H9 (cell line): ENCODE measurements at regions not wholly inside any gene's neighbourhood (a gene's known extent, or its start where the extent isn't known, plus 50 kb on each side); places are given as distances from the start of the nearest gene placed in this dataset.

ENCODE experiments used
- DNase-seq: peaks from one replicate; pipeline ENCODE4 v3.0.0-alpha.2; 2017
- H2AFZ ChIP-seq: one replicate; pipeline ENCODE4 v1.6.1; 2013; ENCODE audit warnings: mild to moderate bottlenecking, low read length, control low read depth, moderate library complexity
- H2AK5ac ChIP-seq: 2 replicates; pipeline ENCODE4 v1.6.1; 2013; ENCODE audit warnings: low read length, control low read depth, mixed read lengths; ENCODE audit not compliant: insufficient read length
- H2BK120ac ChIP-seq: one replicate; pipeline ENCODE4 v1.6.1; 2013; ENCODE audit warnings: low read depth, mild to moderate bottlenecking, low read length, control low read depth, inconsistent platforms; ENCODE audit not compliant: poor library complexity, severe bottlenecking
- H2BK12ac ChIP-seq: 2 replicates; pipeline ENCODE4 v1.6.1; 2013; ENCODE audit warnings: low read length, control low read depth, mixed read lengths, low read depth; ENCODE audit not compliant: insufficient read length
- H2BK15ac ChIP-seq: 2 replicates; pipeline ENCODE4 v1.6.1; 2013; ENCODE audit warnings: low read depth, low read length, control low read depth
- H2BK20ac ChIP-seq: one replicate; pipeline ENCODE4 v1.6.1; 2013; ENCODE audit warnings: low read depth, mild to moderate bottlenecking, low read length, control low read depth, inconsistent platforms; ENCODE audit not compliant: poor library complexity, severe bottlenecking
- H2BK5ac ChIP-seq: 2 replicates; pipeline ENCODE4 v1.6.1; 2013; ENCODE audit warnings: low read length, control low read depth, mixed read lengths; ENCODE audit not compliant: insufficient read length
- H3K14ac ChIP-seq: 2 replicates; pipeline ENCODE4 v1.6.1; 2013; ENCODE audit warnings: low read length, control low read depth; ENCODE audit not compliant: insufficient read depth
- H3K18ac ChIP-seq: 2 replicates; pipeline ENCODE4 v1.6.1; 2013; ENCODE audit warnings: low read depth, mild to moderate bottlenecking, mixed read lengths, low read length, control low read depth; ENCODE audit not compliant: insufficient read length
- H3K23ac ChIP-seq: 2 replicates; pipeline ENCODE4 v1.6.1; 2013; ENCODE audit warnings: low read length, control low read depth, mixed read lengths, low read depth; ENCODE audit not compliant: insufficient read length
- H3K23me2 ChIP-seq: 2 replicates; pipeline ENCODE4 v1.6.1; 2013; ENCODE audit warnings: low read depth, mild to moderate bottlenecking, mixed read lengths, low read length, control low read depth; ENCODE audit not compliant: insufficient read length, poor library complexity, severe bottlenecking
- H3K27ac ChIP-seq: 2 replicates; pipeline ENCODE4 v1.5.1; 2013; ENCODE audit warnings: low read length, control low read depth, mixed read lengths, low read depth; ENCODE audit not compliant: insufficient read length
- H3K27me3 ChIP-seq: 2 replicates; pipeline ENCODE4 v1.6.1; 2013; ENCODE audit warnings: low read length, control low read depth, inconsistent platforms; ENCODE audit not compliant: insufficient read depth
- H3K4ac ChIP-seq: 2 replicates; pipeline ENCODE4 v1.6.1; 2013; ENCODE audit warnings: low read depth, mild to moderate bottlenecking, control low read depth, inconsistent platforms, low read length, moderate library complexity
- H3K4me1 ChIP-seq: 2 replicates; pipeline ENCODE4 v1.6.1; 2013; ENCODE audit warnings: low read length, control low read depth, inconsistent platforms; ENCODE audit not compliant: insufficient read depth
- H3K4me2 ChIP-seq: 2 replicates; pipeline ENCODE4 v1.6.1; 2013; ENCODE audit warnings: low read length, control low read depth, mixed read lengths; ENCODE audit not compliant: insufficient read length, insufficient read depth
- H3K56ac ChIP-seq: 2 replicates; pipeline ENCODE4 v1.6.1; 2013; ENCODE audit warnings: low read depth, mild to moderate bottlenecking, mixed read lengths, low read length, control low read depth; ENCODE audit not compliant: insufficient read length
- H3K79me1 ChIP-seq: 2 replicates; pipeline ENCODE4 v1.6.1; 2013; ENCODE audit warnings: low read depth, mild to moderate bottlenecking, moderate library complexity, low read length, control low read depth, inconsistent platforms; ENCODE audit not compliant: insufficient read depth, poor library complexity, severe bottlenecking
- H3K79me2 ChIP-seq: 2 replicates; pipeline ENCODE4 v1.6.1; 2013; ENCODE audit warnings: low read length, control low read depth, inconsistent platforms; ENCODE audit not compliant: insufficient read depth
- H3K9ac ChIP-seq: 2 replicates; pipeline ENCODE4 v1.6.1; 2013; ENCODE audit warnings: low read length, control low read depth, mixed read lengths; ENCODE audit not compliant: insufficient read length; ENCODE audit errors: extremely low read depth
- H3K9me3 ChIP-seq: one replicate; pipeline ENCODE4 v1.6.1; 2013; ENCODE audit warnings: low read depth, low read length, inconsistent platforms; ENCODE audit not compliant: control insufficient read depth
- H3T11ph ChIP-seq: one replicate; pipeline ENCODE4 v1.6.1; 2013; ENCODE audit warnings: mild to moderate bottlenecking, low read length, control low read depth, inconsistent platforms
- H4K20me1 ChIP-seq: one replicate; pipeline ENCODE4 v1.6.1; 2013; ENCODE audit not compliant: control insufficient read depth, insufficient read length, insufficient read depth
- H4K5ac ChIP-seq: 2 replicates; pipeline ENCODE4 v1.6.1; 2013; ENCODE audit warnings: low read depth, mild to moderate bottlenecking, mixed read lengths, low read length, control low read depth; ENCODE audit not compliant: insufficient read length
- H4K8ac ChIP-seq: replicated peaks from 2 replicates; pipeline ENCODE4 v1.6.1; 2013; ENCODE audit warnings: low read length, control low read depth, mixed read lengths, low read depth; ENCODE audit not compliant: insufficient read length
- H4K91ac ChIP-seq: 2 replicates; pipeline ENCODE4 v1.6.1; 2013; ENCODE audit warnings: low read depth, mild to moderate bottlenecking, moderate library complexity, mixed read lengths, low read length, control low read depth; ENCODE audit not compliant: insufficient read length
- H3K27ac Mint-ChIP-seq, 3 experiments: 2 replicates in 2 of 3; 3 replicates in 1 of 3; pipeline ENCODE4 v1.8.0; 2020 to 2021; ENCODE audit warnings: mixed read lengths in 3 of 3, mild to moderate bottlenecking in 1 of 3, moderate library complexity in 1 of 3
- H3K27me3 Mint-ChIP-seq: 2 replicates; pipeline ENCODE4 v1.8.0; 2021; ENCODE audit warnings: low read depth, mild to moderate bottlenecking, moderate library complexity, mixed read lengths
- H3K36me3 Mint-ChIP-seq, 3 experiments: 2 replicates in 2 of 3; 3 replicates in 1 of 3; pipeline ENCODE4 v1.8.0; 2020 to 2021; ENCODE audit warnings: low read depth in 3 of 3, mixed read lengths in 3 of 3; ENCODE audit not compliant: insufficient read depth in 1 of 3
- H3K4me1 Mint-ChIP-seq, 2 experiments: 2 replicates each; pipeline ENCODE4 v1.8.0; 2020; ENCODE audit warnings: mixed read lengths in 2 of 2
- H3K4me3 Mint-ChIP-seq, 2 experiments: 2 replicates in 1 of 2; 3 replicates in 1 of 2; pipeline ENCODE4 v1.8.0; 2020 to 2021; ENCODE audit warnings: mild to moderate bottlenecking in 2 of 2, mixed read lengths in 2 of 2, moderate library complexity in 1 of 2
- H3K9me3 Mint-ChIP-seq, 2 experiments: 2 replicates in 1 of 2; 3 replicates in 1 of 2; pipeline ENCODE4 v1.8.0; 2020; ENCODE audit warnings: mild to moderate bottlenecking in 2 of 2, mixed read lengths in 2 of 2, moderate library complexity in 1 of 2
- WGBS: extraction: QIAGEN DNeasy Blood & Tissue Kit; methylation state at CpG from one replicate; pipeline ENCODE4 v1.1.7; 2013; ENCODE audit warnings: missing lambda C conversion rate, low lambda C conversion rate, mixed read lengths; ENCODE audit not compliant: insufficient read length; ENCODE audit errors: extremely low coverage; 5-methylcytosine and 5-hydroxymethylcytosine counted together
- TF ChIP-seq, protein P1 (sequence below): fragments of 200-600 bp; sonication (generic); conservative IDR thresholded peaks from 3 replicates; pipeline ENCODE4 v1.8.0; 2021; ENCODE audit warnings: antibody characterized with exemption, mild to moderate bottlenecking

DNA sequence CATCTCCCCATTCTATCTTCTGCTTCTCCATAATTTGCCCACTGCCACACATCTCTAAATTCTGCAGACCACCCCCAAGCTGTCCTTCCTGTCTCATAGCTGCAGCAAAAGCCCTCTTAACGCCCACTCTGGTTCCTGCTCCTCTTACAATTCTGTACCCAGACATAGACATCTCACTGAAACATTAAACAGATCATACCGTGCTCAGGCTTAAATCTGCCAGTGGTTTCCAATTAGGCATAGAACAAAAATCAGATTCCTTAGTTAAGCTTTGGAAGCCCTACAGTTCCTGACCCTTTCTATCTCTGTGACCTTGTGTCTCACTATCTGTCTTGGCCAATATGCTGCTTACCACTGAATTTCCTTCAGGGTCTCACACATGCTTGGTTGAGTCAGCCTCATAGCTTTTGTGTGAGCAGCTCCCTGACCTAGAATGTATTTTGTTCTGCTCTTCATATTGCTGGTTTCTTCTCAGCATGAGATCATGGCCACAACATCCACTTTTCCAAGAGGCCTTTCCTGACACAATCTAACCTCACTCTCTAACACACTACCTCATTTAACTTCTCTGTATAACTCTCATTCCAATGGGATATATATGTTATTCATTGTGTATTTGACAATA is 749.7 kb downstream of the MAFB start:
- Histone ChIP-seq H3K79me1 (no peaks in the 10 kb centered on the region), H2BK12ac (no peak overlapping the region), H3K14ac (no peak overlapping the region), H3K9ac (no peak overlapping the region), H2AK5ac (no peak overlapping the region), H2AFZ (no peak overlapping the region), H3K9me3 (no peaks in the 10 kb centered on the region), H4K8ac (no peak overlapping the region), H3K4me2 (no peak overlapping the region), H4K5ac (no peak overlapping the region), H4K91ac (no peak overlapping the region), H3K4me1 (no peaks in the 10 kb centered on the region), H3T11ph (no peak overlapping the region), H3K56ac (no peak overlapping the region), H3K18ac (no peak overlapping the region), H2BK120ac (no peak overlapping the region), H3K27ac (no peak overlapping the region), H2BK5ac (no peak overlapping the region), H2BK15ac (no peak overlapping the region), H3K27me3 (no peaks in the 10 kb centered on the region), H2BK20ac (no peak overlapping the region), H3K79me2 (no peaks in the 10 kb centered on the region), H3K23ac (no peak overlapping the region), H3K23me2 (no peaks in the 10 kb centered on the region), H4K20me1 (no peaks in the 10 kb centered on the region), H3K4ac (no peak overlapping the region)
- TF ChIP-seq, protein P1, sequence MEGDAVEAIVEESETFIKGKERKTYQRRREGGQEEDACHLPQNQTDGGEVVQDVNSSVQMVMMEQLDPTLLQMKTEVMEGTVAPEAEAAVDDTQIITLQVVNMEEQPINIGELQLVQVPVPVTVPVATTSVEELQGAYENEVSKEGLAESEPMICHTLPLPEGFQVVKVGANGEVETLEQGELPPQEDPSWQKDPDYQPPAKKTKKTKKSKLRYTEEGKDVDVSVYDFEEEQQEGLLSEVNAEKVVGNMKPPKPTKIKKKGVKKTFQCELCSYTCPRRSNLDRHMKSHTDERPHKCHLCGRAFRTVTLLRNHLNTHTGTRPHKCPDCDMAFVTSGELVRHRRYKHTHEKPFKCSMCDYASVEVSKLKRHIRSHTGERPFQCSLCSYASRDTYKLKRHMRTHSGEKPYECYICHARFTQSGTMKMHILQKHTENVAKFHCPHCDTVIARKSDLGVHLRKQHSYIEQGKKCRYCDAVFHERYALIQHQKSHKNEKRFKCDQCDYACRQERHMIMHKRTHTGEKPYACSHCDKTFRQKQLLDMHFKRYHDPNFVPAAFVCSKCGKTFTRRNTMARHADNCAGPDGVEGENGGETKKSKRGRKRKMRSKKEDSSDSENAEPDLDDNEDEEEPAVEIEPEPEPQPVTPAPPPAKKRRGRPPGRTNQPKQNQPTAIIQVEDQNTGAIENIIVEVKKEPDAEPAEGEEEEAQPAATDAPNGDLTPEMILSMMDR, result no peak
- no peak for DNase-seq
- Mint-ChIP-seq H3K4me3 (no peak overlapping the region), H3K9me3 (no peaks in the 10 kb centered on the region), H3K36me3 (no peaks in the 10 kb centered on the region), H3K27ac (no peak overlapping the region), H3K4me1 (no peaks in the 10 kb centered on the region), H3K27me3 (no peaks in the 10 kb centered on the region)
- no CpG with 5 or more reads among the region's 2 CpGs for WGBS
